Smooth muscle cell (in vitro differentiated cells): ENCODE measurements at regions not wholly inside any gene's neighbourhood (a gene's known extent, or its start where the extent isn't known, plus 50 kb on each side); places are given as distances from the start of the nearest gene placed in this dataset.

Experiments
- DNase-seq: peaks from one replicate; lab custom pipeline; 2025; ENCODE audit not compliant: unreplicated experiment; lab: John Stamatoyannopoulos, UW
- H2AFZ ChIP-seq: fragments of 200-600 bp; sonication (generic); 2 replicates; pipeline ENCODE4 v1.6.0; 2016; ENCODE audit warnings: antibody characterized with exemption, low read depth, mild to moderate bottlenecking
- H3F3A ChIP-seq: fragments of 200-600 bp; sonication (generic); 2 replicates; pipeline ENCODE4 v1.6.0; 2017; ENCODE audit warnings: antibody characterized with exemption, low read depth
- H3K27ac ChIP-seq: fragments of 200-600 bp; sonication (generic); 2 replicates; pipeline ENCODE4 v1.5.1; 2016; ENCODE audit warnings: low read depth, mild to moderate bottlenecking
- H3K27me3 ChIP-seq: fragments of 200-600 bp; sonication (generic); 2 replicates; pipeline ENCODE4 v1.6.1; 2016; ENCODE audit warnings: low read depth, mild to moderate bottlenecking
- H3K36me3 ChIP-seq: fragments of 200-600 bp; sonication (generic); 2 replicates; pipeline ENCODE4 v1.5.1; 2016; ENCODE audit warnings: low read depth
- H3K4me1 ChIP-seq: fragments of 200-600 bp; sonication (generic); 2 replicates; pipeline ENCODE4 v1.5.1; 2016; ENCODE audit warnings: low read depth
- H3K4me2 ChIP-seq: fragments of 200-600 bp; sonication (generic); 2 replicates; pipeline ENCODE4 v1.6.0; 2016; ENCODE audit warnings: mild to moderate bottlenecking
- H3K4me3 ChIP-seq: fragments of 200-600 bp; sonication (generic); 2 replicates; pipeline ENCODE4 v1.5.1; 2016; ENCODE audit warnings: mild to moderate bottlenecking
- H3K79me2 ChIP-seq: fragments of 200-600 bp; sonication (generic); 2 replicates; pipeline ENCODE4 v1.6.0; 2016; ENCODE audit warnings: low read depth, mild to moderate bottlenecking
- H3K9ac ChIP-seq: fragments of 200-600 bp; sonication (generic); 2 replicates; pipeline ENCODE4 v1.6.0; 2016; ENCODE audit warnings: low read depth
- H3K9me3 ChIP-seq: fragments of 200-600 bp; sonication (generic); replicated peaks from 2 replicates; pipeline ENCODE4 v1.5.1; 2016; ENCODE audit warnings: low read depth
- H4K20me1 ChIP-seq: fragments of 200-600 bp; sonication (generic); 2 replicates; pipeline ENCODE4 v1.6.0; 2016; ENCODE audit warnings: low read depth
- WGBS: methylation state at CpG from one replicate; pipeline ENCODE4 v1.1.7; 2016; ENCODE audit warnings: low lambda C conversion rate; 5-methylcytosine and 5-hydroxymethylcytosine counted together
- TF ChIP-seq, protein P1 (sequence below): fragments of 200-600 bp; sonication (generic); IDR thresholded peaks from 2 replicates; pipeline ENCODE4 v1.5.1; 2017; ENCODE audit warnings: borderline replicate concordance, mild to moderate bottlenecking, antibody characterized with exemption; ENCODE audit not compliant: insufficient read depth, poor library complexity, severe bottlenecking

DNA sequence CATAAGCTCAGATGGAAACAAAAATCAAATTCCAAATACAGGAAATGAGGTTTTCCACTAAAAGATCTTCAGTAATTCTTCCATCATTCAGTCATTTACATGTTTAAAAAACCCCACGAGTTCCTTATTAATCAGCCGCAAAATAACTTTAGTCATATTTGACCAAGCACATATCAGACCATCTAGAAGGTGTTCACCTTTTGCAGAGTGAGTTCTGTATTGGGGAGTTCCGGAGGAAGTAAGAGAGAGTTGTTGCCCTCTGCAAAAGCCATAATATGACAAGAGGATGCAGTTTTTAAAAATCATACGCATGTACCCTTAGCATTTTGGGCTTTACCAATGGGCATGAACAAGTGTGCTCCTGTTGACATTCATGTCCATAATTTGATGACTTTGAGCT is 61.6 kb downstream of the CCR1 start:
- 96% methylated on average over 4 of the region's 4 CpGs for WGBS
- no peak overlapping the region for H3K9ac ChIP-seq
- DNase-seq: no peak
- no peak overlapping the region for H3K4me2 ChIP-seq
- H3K4me3 ChIP-seq: no peak overlapping the region
- H3K79me2 ChIP-seq: no peaks in the 10 kb centered on the region
- H3K36me3 ChIP-seq: no peaks in the 10 kb centered on the region
- TF ChIP-seq, protein P1, sequence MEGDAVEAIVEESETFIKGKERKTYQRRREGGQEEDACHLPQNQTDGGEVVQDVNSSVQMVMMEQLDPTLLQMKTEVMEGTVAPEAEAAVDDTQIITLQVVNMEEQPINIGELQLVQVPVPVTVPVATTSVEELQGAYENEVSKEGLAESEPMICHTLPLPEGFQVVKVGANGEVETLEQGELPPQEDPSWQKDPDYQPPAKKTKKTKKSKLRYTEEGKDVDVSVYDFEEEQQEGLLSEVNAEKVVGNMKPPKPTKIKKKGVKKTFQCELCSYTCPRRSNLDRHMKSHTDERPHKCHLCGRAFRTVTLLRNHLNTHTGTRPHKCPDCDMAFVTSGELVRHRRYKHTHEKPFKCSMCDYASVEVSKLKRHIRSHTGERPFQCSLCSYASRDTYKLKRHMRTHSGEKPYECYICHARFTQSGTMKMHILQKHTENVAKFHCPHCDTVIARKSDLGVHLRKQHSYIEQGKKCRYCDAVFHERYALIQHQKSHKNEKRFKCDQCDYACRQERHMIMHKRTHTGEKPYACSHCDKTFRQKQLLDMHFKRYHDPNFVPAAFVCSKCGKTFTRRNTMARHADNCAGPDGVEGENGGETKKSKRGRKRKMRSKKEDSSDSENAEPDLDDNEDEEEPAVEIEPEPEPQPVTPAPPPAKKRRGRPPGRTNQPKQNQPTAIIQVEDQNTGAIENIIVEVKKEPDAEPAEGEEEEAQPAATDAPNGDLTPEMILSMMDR: no peak
- no peaks in the 10 kb centered on the region for H3K4me1 ChIP-seq
- no peaks in the 10 kb centered on the region for H3K27me3 ChIP-seq
- H3K9me3 ChIP-seq: no peaks in the 10 kb centered on the region
- no peak overlapping the region for H2AFZ ChIP-seq
- H3F3A ChIP-seq: no peaks in the 10 kb centered on the region
- H3K27ac ChIP-seq: no peak overlapping the region
- H4K20me1 ChIP-seq: no peaks in the 10 kb centered on the region

DNA sequence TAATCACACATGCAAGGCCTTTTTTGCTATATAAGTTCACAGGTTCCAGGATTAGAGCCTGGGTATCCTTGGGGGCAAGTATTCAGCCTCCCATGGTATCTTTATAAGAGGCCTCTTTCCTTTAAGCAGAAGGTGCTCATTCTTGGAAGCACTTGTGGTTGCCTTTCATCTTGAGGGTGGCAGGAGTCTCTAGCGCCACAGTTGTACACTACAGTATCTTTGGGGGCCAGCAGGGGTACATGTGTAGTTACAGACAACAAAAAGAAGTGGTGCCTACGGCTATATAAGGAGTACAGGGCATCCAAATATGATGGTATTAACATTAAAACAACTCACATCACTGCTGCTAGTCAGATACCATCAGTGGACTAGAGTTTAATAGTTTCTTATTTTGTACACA is 62.1 kb downstream of the CCR1 start:
- DNase-seq: no peak
- Histone ChIP-seq H3K79me2 (no peaks in the 10 kb centered on the region), H3K9me3 (no peaks in the 10 kb centered on the region), H3K4me2 (no peak overlapping the region), H3K4me3 (no peak overlapping the region), H2AFZ (no peak overlapping the region), H3K27me3 (no peaks in the 10 kb centered on the region), H3K4me1 (no peaks in the 10 kb centered on the region), H3K9ac (no peak overlapping the region), H3K36me3 (no peaks in the 10 kb centered on the region), H3K27ac (no peak overlapping the region), H4K20me1 (no peaks in the 10 kb centered on the region), H3F3A (no peaks in the 10 kb centered on the region)
- WGBS: 43% methylated on average over 2 of the region's 2 CpGs
- TF ChIP-seq, protein P1: no peak

DNA sequence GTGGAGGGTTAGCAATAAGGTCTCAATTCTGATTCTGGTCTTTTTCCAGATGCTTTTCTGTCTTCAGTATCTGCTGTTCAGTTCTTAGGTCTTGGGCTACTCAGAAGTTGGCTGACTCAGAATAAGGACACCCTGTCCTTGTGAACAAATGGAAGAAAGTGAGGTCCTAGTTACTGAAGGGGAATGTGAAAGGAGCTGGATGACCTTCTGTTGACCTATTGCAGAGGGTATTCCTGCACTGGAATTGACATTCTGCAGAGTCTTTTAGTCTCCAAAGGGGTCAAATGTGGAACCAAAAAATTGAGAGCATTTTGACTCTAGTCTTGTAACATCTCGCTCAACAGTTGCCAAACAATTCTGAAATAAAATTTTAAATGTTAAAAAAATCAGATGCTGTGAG is 63.0 kb downstream of the CCR1 start:
- Histone ChIP-seq H3K4me1 (no peaks in the 10 kb centered on the region), H3K27me3 (no peaks in the 10 kb centered on the region), H3K36me3 (no peaks in the 10 kb centered on the region), H3K79me2 (no peaks in the 10 kb centered on the region), H3K4me3 (no peak overlapping the region), H3K9me3 (no peaks in the 10 kb centered on the region), H4K20me1 (no peaks in the 10 kb centered on the region), H3K9ac (no peak overlapping the region), H3K27ac (no peak overlapping the region), H3K4me2 (no peak overlapping the region), H2AFZ (no peak overlapping the region), H3F3A (no peaks in the 10 kb centered on the region)
- TF ChIP-seq, protein P1: no peak
- 92% methylated on average over 1 of the region's 1 CpG for WGBS
- no peak for DNase-seq

DNA sequence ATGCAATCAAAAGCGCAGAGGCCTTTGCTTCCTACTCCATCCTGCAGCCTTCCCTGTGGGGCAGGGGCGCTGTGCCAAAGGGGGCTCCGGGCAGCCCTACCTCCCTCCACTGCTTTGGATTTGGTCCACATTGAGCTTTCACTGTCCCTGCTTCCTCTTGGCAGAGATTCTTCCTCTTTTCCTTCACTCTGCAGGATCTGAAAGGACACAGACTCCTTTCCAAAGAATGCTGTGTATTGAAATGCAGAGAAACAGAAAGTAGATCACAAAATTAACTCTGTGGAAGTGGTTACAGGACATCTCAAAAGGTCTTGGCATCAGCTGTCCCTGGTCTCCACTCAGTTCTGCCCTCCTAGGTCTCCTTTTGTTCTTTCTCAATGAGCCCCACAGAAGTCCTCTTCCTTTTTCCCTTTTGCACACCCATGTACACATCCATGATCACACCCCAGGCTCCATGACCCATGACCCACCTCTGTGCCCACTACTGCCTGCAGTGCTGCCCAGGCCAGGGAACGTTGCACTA is 64.1 kb downstream of the CCR1 start:
- DNase-seq: no peak
- H3K27ac ChIP-seq: no peak overlapping the region
- H3K36me3 ChIP-seq: no peaks in the 10 kb centered on the region
- no peaks in the 10 kb centered on the region for H3K79me2 ChIP-seq
- no peak overlapping the region for H3K9ac ChIP-seq
- H3K4me2 ChIP-seq: no peak overlapping the region
- no peaks in the 10 kb centered on the region for H4K20me1 ChIP-seq
- no peaks in the 10 kb centered on the region for H3K27me3 ChIP-seq
- no peak overlapping the region for H3K4me3 ChIP-seq
- no peaks in the 10 kb centered on the region for H3F3A ChIP-seq
- TF ChIP-seq, protein P1: no peak
- 97% methylated on average over 4 of the region's 4 CpGs for WGBS
- H3K9me3 ChIP-seq: no peaks in the 10 kb centered on the region
- no peaks in the 10 kb centered on the region for H3K4me1 ChIP-seq
- no peak overlapping the region for H2AFZ ChIP-seq
